GM23248 (cell line): ENCODE measurements at regions not wholly inside any gene's neighbourhood (a gene's known extent, or its start where the extent isn't known, plus 50 kb on each side); places are given as distances from the start of the nearest gene placed in this dataset.
"Not testable (repeated sequence)": the region's sequence is repeated elsewhere in the genome, so short reads cannot be mapped to it uniquely, and the experiment has no call there.

Experiments used
- DNase-seq: peaks from one replicate; pipeline ENCODE4 v3.0.0-alpha.2; 2015
- H2AFZ ChIP-seq: fragments of 200-600 bp; sonication (generic); 2 replicates; pipeline ENCODE4 v1.6.1; 2016; ENCODE audit warnings: antibody characterized with exemption
- H3F3A ChIP-seq: fragments of 200-600 bp; sonication (generic); 2 replicates; pipeline ENCODE4 v1.6.1; 2016; ENCODE audit warnings: mild to moderate bottlenecking, antibody characterized with exemption, mixed run types; ENCODE audit not compliant: insufficient read depth
- H3K27ac ChIP-seq: fragments of 200-600 bp; sonication (generic); 2 replicates; pipeline ENCODE4 v1.5.1; 2016; ENCODE audit warnings: mild to moderate bottlenecking
- H3K27me3 ChIP-seq: fragments of 200-600 bp; sonication (generic); replicated peaks from 2 replicates; pipeline ENCODE4 v1.6.1; 2016; ENCODE audit warnings: mild to moderate bottlenecking; ENCODE audit not compliant: insufficient read depth
- H3K36me3 ChIP-seq: fragments of 200-600 bp; sonication (generic); 2 replicates; pipeline ENCODE4 v1.6.1; 2016; ENCODE audit warnings: low read depth, mild to moderate bottlenecking
- H3K4me1 ChIP-seq: fragments of 200-600 bp; sonication (generic); 2 replicates; pipeline ENCODE4 v1.6.1; 2016; ENCODE audit warnings: mild to moderate bottlenecking; ENCODE audit not compliant: insufficient read depth
- H3K4me2 ChIP-seq: fragments of 200-600 bp; sonication (generic); one replicate; pipeline ENCODE4 v1.6.1; 2016; ENCODE audit warnings: mild to moderate bottlenecking; ENCODE audit not compliant: unreplicated experiment
- H3K4me3 ChIP-seq: fragments of 200-600 bp; sonication (generic); 2 replicates; pipeline ENCODE4 v1.5.1; 2016; ENCODE audit warnings: mild to moderate bottlenecking
- H3K79me2 ChIP-seq: fragments of 200-600 bp; sonication (generic); 2 replicates; pipeline ENCODE4 v1.6.1; 2016; ENCODE audit warnings: mild to moderate bottlenecking; ENCODE audit not compliant: insufficient read depth
- H3K9ac ChIP-seq: fragments of 200-600 bp; sonication (generic); 2 replicates; pipeline ENCODE4 v1.6.1; 2016; ENCODE audit warnings: mild to moderate bottlenecking
- H3K9me2 ChIP-seq: fragments of 200-600 bp; sonication (generic); 2 replicates; pipeline ENCODE4 v1.6.1; 2016; ENCODE audit warnings: mixed run types, mild to moderate bottlenecking, moderate library complexity; ENCODE audit not compliant: insufficient read depth
- H3K9me3 ChIP-seq: fragments of 200-600 bp; sonication (generic); one replicate; pipeline ENCODE4 v1.6.1; 2017; ENCODE audit warnings: low read depth
- H4K20me1 ChIP-seq: fragments of 200-600 bp; sonication (generic); 2 replicates; pipeline ENCODE4 v1.6.0; 2016; ENCODE audit not compliant: insufficient read depth
- EZH2 ChIP-seq: fragments of 200-600 bp; sonication (generic); IDR thresholded peaks from 2 replicates; pipeline ENCODE4 v1.6.1; 2018; ENCODE audit warnings: antibody characterized with exemption, mild to moderate bottlenecking; ENCODE audit not compliant: insufficient read depth, poor library complexity, severe bottlenecking
- EZH2phosphoT487 ChIP-seq: fragments of 200-600 bp; sonication (generic); IDR thresholded peaks from 2 replicates; pipeline ENCODE4 v1.6.1; 2018; ENCODE audit warnings: antibody characterized with exemption, moderate library complexity, mild to moderate bottlenecking, low read depth; ENCODE audit not compliant: insufficient read depth
- WGBS, 2 experiments: methylation state at CpG; one replicate each; pipeline ENCODE4 v1.1.6; 2015 to 2017; ENCODE audit warnings: low lambda C conversion rate in 2 of 2, low coverage in 1 of 2; ENCODE audit errors: missing lambda C conversion rate in 2 of 2; 5-methylcytosine and 5-hydroxymethylcytosine counted together
- in situ Hi-C: fragments of 300-500 bp; cut with MboI; formaldehyde crosslinking; loops from 2 replicates; pipeline ENCODE4 v1.15.0; 2020

- no peaks in the 10 kb centered on the region for H4K20me1 ChIP-seq
- in situ Hi-C loops, result no loop called here
- no peaks in the 10 kb centered on the region for H3K4me1 ChIP-seq
- H3K27ac ChIP-seq, result no peak overlapping the region
- 34 to 35% methylated on average over 7 of the region's 7 CpGs for WGBS, 2 experiments
- no peak for DNase-seq
- no peaks in the 10 kb centered on the region for H3F3A ChIP-seq
- no peaks in the 10 kb centered on the region for H3K9me3 ChIP-seq
- no peak overlapping the region for H3K9ac ChIP-seq
- H3K4me3 ChIP-seq, result no peak overlapping the region
- H3K9me2 ChIP-seq, result no peaks in the 10 kb centered on the region
- H3K27me3 ChIP-seq, result no peaks in the 10 kb centered on the region
- H3K36me3 ChIP-seq, result no peaks in the 10 kb centered on the region
- no peaks in the 10 kb centered on the region for H3K79me2 ChIP-seq
- no peak overlapping the region for H2AFZ ChIP-seq
- TF ChIP-seq EZH2 (no peak), EZH2phosphoT487 (no peak)
- no peak overlapping the region for H3K4me2 ChIP-seq
Measured at GRCh38 chr12:131597333-131597732, 113.6 kb upstream of the SFSWAP start.

GRCh38 chr12:131598717-131599116 is 112.2 kb upstream of the SFSWAP start:
- TF ChIP-seq EZH2phosphoT487 (no peak), EZH2 (no peak)
- no peak overlapping the region for H3K4me2 ChIP-seq

DNA sequence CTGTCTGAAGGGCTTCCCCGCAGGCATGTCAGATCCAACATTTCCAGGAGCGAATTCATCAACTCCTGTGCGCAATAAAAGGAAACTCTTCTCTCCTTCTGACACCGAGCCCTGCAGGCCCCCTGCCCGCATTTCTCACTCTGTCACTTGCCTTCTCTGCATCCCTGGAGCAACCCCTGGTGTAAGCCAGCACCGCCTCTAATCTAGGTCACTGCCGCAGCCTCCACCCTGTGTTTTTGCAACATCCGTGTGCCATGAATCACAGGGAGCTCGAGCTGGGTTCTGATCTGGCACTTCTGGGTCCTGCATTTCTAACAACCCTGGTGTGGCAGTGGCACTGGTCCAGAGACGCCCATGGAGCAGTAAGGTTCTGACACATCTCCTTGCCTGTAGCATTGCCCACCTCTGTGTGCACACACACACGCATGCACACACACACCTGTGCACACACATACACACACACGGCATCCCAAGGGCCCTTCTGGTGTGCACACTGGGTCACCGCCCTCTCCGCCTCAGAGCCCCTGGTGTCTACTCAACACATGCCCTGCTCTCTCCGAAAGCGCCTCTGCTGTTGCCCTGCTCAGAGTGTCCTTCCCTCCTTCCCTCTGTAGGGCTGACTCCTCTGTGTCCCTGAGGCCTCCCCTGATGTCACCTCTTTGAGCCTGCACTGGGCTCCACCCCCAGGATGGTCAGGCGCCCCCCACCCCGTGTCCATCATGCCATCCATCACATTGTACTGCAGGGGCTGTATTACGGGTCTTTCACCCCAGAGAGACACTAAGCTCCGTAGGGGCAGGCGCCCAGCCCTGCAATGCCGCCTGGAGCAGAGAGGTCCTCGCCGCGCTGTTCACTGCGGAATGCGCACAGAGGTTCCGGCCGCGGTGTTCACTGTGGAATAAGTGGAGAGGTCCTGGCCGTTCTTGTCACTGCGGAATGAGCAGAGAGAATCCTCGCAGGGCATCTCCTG is 111.4 kb upstream of the SFSWAP start:
- H3K9me3 ChIP-seq, result no peaks in the 10 kb centered on the region
- H4K20me1 ChIP-seq, result no peaks in the 10 kb centered on the region
- no peaks in the 10 kb centered on the region for H3K79me2 ChIP-seq
- H3K9ac ChIP-seq, result no peak overlapping the region
- H3K4me1 ChIP-seq, result no peaks in the 10 kb centered on the region
- DNase-seq, result peak; percentile 13
- no peak for TF ChIP-seq EZH2phosphoT487
- TF ChIP-seq EZH2, result no peak
- H2AFZ ChIP-seq, result no peak overlapping the region
- no peaks in the 10 kb centered on the region for H3K36me3 ChIP-seq
- in situ Hi-C loops, result no loop called here
- no peak overlapping the region for H3K4me2 ChIP-seq
- no peak overlapping the region for H3K4me3 ChIP-seq
- 0 out of 2 replicates have a peak, but pooled peaks cover 7% of the 10 kb centered on the region for H3K27me3 ChIP-seq
- WGBS, 2 experiments, result 62 to 63% methylated on average over 33 of the region's 33 CpGs
- H3K27ac ChIP-seq, result no peak overlapping the region
- H3K9me2 ChIP-seq, result no peaks in the 10 kb centered on the region
- no peaks in the 10 kb centered on the region for H3F3A ChIP-seq

More at GRCh38 chr12:131598717-131599116, 112.2 kb upstream of the SFSWAP start:
- Histone ChIP-seq H3K79me2 (no peaks in the 10 kb centered on the region), H2AFZ (no peak overlapping the region), H3K4me1 (no peaks in the 10 kb centered on the region), H3K36me3 (no peaks in the 10 kb centered on the region), H3K9me3 (no peaks in the 10 kb centered on the region), H3K27ac (no peak overlapping the region), H3K9ac (no peak overlapping the region), H3K27me3 (0 out of 2 replicates have a peak, but pooled peaks cover 4% of the 10 kb centered on the region), H3K4me3 (no peak overlapping the region), H3K9me2 (no peaks in the 10 kb centered on the region), H4K20me1 (no peaks in the 10 kb centered on the region), H3F3A (no peaks in the 10 kb centered on the region)
- no peak for DNase-seq
- 31 to 88% methylated on average over 1 to 5 of the region's 5 CpGs for WGBS, 2 experiments
- in situ Hi-C loops, result no loop called here

- no peaks in the 10 kb centered on the region for H3K36me3 ChIP-seq
- 37 to 47% methylated on average over 6 of the region's 6 CpGs for WGBS, 2 experiments
Measured at GRCh38 chr12:131600160-131600532, 110.7 kb upstream of the SFSWAP start.

DNA sequence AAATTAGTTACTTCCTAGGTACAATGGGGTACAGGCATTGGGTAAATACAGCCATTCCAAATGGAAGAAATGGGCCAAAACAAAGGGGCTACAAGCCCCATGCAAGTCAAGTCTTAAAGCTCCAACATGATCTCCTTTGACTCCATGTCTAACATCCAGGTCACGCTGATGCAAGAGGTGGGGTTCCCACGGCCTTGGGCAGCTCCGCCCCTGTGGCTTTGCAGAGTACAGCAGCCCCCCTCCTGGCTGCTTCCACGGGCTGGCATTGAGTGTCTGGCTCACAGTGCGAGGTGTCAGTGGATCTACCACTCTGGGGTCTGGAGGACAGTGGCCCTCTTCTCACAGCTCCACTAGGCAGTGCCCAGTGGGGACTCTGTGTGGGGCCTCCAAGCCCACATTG is 109.4 kb upstream of the SFSWAP start:
- H3K4me1 ChIP-seq, H3K27ac ChIP-seq, H3K36me3 ChIP-seq, H3K4me3 ChIP-seq, H4K20me1 ChIP-seq, H3K9me2 ChIP-seq, H3K9ac ChIP-seq, H3K9me3 ChIP-seq, H3K4me2 ChIP-seq, H3K79me2 ChIP-seq, H3K27me3 ChIP-seq, H3F3A ChIP-seq, H2AFZ ChIP-seq, in situ Hi-C loops, DNase-seq: not testable (repeated sequence)
- WGBS, 2 experiments, result 47% methylated on average over 5 of the region's 5 CpGs

More at GRCh38 chr12:131600160-131600532, 110.7 kb upstream of the SFSWAP start:
- Histone ChIP-seq H3K9me2 (no peaks in the 10 kb centered on the region), H3K9ac (no peak overlapping the region), H3K79me2 (no peaks in the 10 kb centered on the region), H2AFZ (no peak overlapping the region), H3K27me3 (0 out of 2 replicates have a peak, but pooled peaks cover 7% of the 10 kb centered on the region), H4K20me1 (no peaks in the 10 kb centered on the region), H3K9me3 (no peaks in the 10 kb centered on the region), H3K4me3 (no peak overlapping the region), H3F3A (no peaks in the 10 kb centered on the region), H3K27ac (no peak overlapping the region), H3K4me1 (no peaks in the 10 kb centered on the region), H3K4me2 (no peak overlapping the region)
- no peak for DNase-seq
- in situ Hi-C loops, result no loop called here
- TF ChIP-seq EZH2phosphoT487, result no peak
- TF ChIP-seq EZH2, result no peak
